ENCODE measurements at regions not wholly inside any gene's neighbourhood (a gene's known extent, or its start where the extent isn't known, plus 50 kb on each side); places are given as distances from the start of the nearest gene placed in this dataset.

DNA sequence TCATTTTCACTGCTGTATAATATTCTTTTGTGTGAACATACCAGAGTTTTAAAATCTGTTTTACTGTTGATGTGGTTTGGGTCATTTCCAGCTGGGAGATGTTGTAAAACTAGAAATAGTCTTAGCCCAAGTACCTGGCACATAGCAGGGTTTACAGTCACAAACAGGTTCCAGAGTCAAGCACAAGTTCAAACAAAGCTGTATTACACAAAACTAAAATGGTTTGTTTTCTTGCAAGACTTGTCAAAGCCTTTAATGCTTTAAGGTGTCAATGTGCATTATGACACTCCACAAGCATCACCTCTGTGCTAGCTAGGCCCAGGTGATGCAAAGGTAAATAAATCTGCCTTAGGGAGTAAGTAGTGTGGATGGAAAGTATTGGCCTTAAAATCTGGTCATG lies 379.1 kb downstream of the MN1 start:
- H3K27me3 ChIP-seq (ENCODE audit: low read depth) = no peaks in the 10 kb centered on the region
- DNase-seq (ENCODE audit: low spot score in 2 of 2) = no peak
- no peaks in the 10 kb centered on the region for H3K36me3 ChIP-seq (replicated peaks)
- peaks cover 4% of the 10 kb centered on the region for H3K4me1 ChIP-seq
- in situ Hi-C loops (cut with MboI; ENCODE audit: low sequenced_read_pairs) = no loop called here
- no peak overlapping the region for H3K4me3 ChIP-seq
- H3K9me3 ChIP-seq = no peaks in the 10 kb centered on the region

DNA sequence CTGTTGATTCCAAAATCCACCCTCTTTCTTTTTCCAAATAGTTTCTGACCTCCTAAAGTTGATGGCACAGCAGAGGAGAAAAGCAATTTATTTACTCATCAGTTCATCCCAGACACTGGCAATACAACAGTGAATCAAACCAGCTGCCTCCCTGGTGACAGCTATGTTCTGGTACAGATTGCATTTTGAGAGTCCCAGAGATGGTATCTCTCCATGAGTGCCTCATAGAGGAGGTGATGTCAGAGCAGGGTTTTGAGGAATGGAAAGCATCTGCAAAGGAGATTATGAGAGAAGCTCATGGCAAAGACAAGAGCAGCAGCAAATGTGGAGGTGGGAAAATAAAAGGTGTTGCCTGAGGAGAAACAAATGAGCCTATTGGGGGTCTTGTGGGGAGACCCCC lies 377.2 kb downstream of the MN1 start:
- in situ Hi-C loops (cut with MboI; ENCODE audit: low sequenced_read_pairs) = no loop called here
- no peak overlapping the region for H3K4me3 ChIP-seq
- no peak for DNase-seq (ENCODE audit: low spot score in 2 of 2)
- no peaks in the 10 kb centered on the region for H3K9me3 ChIP-seq
- no peaks in the 10 kb centered on the region for H3K4me1 ChIP-seq
- H3K27me3 ChIP-seq (ENCODE audit: low read depth) = no peaks in the 10 kb centered on the region
- no peaks in the 10 kb centered on the region for H3K36me3 ChIP-seq (replicated peaks)

DNA sequence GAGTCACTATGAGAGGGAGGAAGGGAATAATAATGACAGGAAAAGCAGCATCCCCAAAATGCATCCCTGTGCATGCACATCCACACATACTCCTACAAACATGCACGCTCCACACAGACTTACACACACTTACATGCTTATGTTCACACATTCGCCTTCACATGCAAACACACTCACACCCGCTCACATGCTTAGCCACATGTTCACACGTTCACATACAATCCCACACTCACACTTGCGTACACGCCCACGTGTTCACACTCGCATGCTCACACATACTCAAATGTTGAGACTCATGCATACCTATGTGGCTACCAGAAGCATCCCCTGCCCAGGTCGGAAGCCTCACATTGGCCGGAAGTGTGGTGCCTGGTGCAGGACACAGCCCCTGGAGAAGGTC lies 372.1 kb downstream of the MN1 start:
- Histone ChIP-seq H3K4me1 (no peaks in the 10 kb centered on the region), H3K9me3 (no peaks in the 10 kb centered on the region; the same call in 1 of the 2 replicates), H3K4me3 (no peak overlapping the region), H3K27me3 (ENCODE audit: low read depth) (no peaks in the 10 kb centered on the region), H3K36me3 (replicated peaks) (no peaks in the 10 kb centered on the region)
- in situ Hi-C loops (cut with MboI; ENCODE audit: low sequenced_read_pairs) = no loop called here
- no peak for DNase-seq (ENCODE audit: low spot score in 2 of 2)

DNA sequence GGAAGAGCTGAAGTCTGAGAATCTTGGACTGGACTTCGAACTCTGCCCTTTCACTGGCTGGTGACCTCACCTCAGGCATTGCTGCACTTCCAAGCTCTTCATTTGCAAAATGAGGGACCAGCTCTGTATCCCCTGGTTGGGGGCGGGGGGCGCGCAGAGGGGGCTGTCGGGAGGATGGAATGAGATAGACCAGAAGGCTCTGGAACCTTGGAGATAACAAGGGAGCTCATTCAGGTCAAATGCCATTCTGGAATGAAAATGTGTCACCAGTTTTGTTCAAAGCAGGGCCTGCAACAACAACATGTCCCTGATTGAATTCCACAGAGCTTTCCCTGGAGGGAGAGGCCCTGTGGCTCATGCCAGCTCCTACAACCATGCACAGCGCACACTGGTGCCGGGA lies 370.5 kb downstream of the MN1 start:
- peaks cover 8% of the 10 kb centered on the region for H3K4me1 ChIP-seq
- no peaks in the 10 kb centered on the region for H3K27me3 ChIP-seq (ENCODE audit: low read depth)
- H3K4me3 ChIP-seq = no peak overlapping the region
- H3K36me3 ChIP-seq (replicated peaks) = no peaks in the 10 kb centered on the region
- no peaks in the 10 kb centered on the region; the same call in 1 of the 2 replicates for H3K9me3 ChIP-seq
- in situ Hi-C loops (cut with MboI; ENCODE audit: low sequenced_read_pairs) = no loop called here
- DNase-seq (ENCODE audit: low spot score in 2 of 2) = no peak

DNA sequence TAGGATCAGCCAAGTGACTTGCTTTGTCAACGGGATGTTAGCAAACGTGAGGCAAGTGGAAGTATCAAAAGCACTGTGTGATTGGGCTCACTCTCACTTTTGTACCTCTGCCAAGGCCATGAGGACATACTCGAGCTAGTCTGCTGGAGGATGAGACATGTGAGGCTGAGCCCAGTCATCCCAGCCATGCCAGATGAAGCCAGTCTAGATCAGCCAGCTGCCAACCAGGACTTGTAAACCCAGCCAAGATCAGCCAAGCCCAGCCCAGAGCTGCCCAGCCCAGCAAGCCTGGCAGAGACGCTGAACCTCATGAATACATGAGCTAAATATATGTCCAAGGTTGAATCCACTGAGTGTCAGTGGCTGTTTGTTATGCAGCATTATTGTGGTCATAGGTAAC lies 369.7 kb downstream of the MN1 start:
- Histone ChIP-seq H3K27me3 (ENCODE audit: low read depth) (no peaks in the 10 kb centered on the region), H3K4me1 (peaks cover 15% of the 10 kb centered on the region), H3K4me3 (no peak overlapping the region), H3K9me3 (no peaks in the 10 kb centered on the region; the same call in 1 of the 2 replicates), H3K36me3 (replicated peaks) (no peaks in the 10 kb centered on the region)
- in situ Hi-C loops (cut with MboI; ENCODE audit: low sequenced_read_pairs) = no loop called here
- DNase-seq (ENCODE audit: low spot score in 2 of 2) = no peak

DNA sequence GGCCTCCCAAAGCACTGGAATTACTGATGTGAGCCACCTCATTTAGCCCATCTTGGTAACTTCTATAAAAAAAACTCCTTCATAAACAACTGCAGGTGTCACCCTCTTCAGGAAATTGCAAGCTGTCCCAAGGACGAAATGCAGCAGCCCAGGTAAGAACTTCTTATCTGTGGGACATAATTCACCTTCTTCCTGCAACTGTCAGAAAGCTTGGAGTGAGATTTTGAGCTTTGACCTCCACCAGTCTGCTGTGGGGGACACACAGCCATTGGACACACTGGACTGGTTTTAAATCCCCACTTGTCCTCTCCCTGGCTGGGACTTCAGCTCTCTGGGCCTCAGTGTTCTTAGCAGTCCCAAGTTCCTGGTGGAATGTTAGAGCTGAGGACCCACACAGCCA lies 368.5 kb downstream of the MN1 start:
- Histone ChIP-seq H3K4me1 (peaks cover 20% of the 10 kb centered on the region), H3K27me3 (ENCODE audit: low read depth) (no peaks in the 10 kb centered on the region), H3K9me3 (no peaks in the 10 kb centered on the region; the same call in 1 of the 2 replicates), H3K4me3 (no peak overlapping the region), H3K36me3 (replicated peaks) (no peaks in the 10 kb centered on the region)
- no peak for DNase-seq (ENCODE audit: low spot score in 2 of 2)
- in situ Hi-C loops (cut with MboI; ENCODE audit: low sequenced_read_pairs) = no loop called here

DNA sequence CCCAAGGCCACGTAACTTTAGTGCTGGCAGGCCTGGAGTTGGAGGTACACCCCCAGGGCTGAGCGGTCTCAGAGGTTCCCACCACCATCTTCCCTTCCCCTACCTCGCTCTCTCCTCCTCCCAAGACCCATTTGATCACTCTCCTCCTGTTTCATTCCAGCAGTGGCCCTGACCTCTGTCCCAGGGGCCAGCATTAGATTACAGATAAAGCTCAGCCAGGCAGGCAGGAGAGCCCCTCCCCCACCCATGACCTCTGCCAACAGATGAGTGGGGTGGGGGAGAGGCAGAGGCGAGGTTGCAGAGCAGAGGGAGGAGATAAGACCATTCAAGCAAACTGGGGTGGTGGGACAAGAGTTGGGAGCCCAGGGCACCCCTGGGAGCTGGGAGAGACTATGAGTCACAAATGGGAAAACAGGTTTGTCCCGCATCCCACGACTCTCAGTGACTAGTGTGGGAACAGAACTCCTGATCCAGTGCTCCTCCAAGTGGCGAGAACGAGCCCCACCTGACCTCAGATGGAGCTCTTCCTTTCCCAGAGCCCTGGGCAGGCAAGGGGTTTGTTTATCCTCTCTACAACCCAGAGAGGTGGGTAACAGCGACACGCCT lies 367.9 kb downstream of the MN1 start:
- peak in 1 of 2 experiments; percentile 14 for DNase-seq (ENCODE audit: low spot score in 2 of 2)
- H3K27me3 ChIP-seq (ENCODE audit: low read depth) = no peaks in the 10 kb centered on the region
- H3K9me3 ChIP-seq = no peaks in the 10 kb centered on the region; the same call in 1 of the 2 replicates
- peaks cover 24% of the 10 kb centered on the region for H3K4me1 ChIP-seq
- H3K36me3 ChIP-seq (replicated peaks) = no peaks in the 10 kb centered on the region
- no peak overlapping the region for H3K4me3 ChIP-seq
- in situ Hi-C loops (cut with MboI; ENCODE audit: low sequenced_read_pairs) = no loop called here

DNA sequence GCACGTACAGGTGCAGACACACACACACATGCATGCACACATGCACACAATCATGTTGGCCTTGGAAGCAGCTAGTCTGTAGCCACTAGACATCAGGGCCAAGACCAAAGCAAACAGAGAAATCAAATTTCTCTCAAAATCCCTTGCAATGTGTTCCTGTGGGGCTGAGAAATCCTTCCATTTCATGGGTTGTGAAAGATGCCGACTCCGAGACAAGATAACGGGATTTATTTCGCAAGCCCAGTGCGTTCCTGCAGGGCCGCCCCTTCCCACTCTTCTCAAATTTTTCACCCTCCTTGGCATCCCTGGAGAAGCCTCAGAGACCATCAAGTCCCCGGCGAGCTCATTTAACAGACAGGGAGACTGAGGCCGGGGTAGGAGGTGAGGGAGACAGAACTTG lies 366.7 kb downstream of the MN1 start:
- no peak for DNase-seq (ENCODE audit: low spot score in 2 of 2)
- in situ Hi-C loops (cut with MboI; ENCODE audit: low sequenced_read_pairs) = no loop called here

DNA sequence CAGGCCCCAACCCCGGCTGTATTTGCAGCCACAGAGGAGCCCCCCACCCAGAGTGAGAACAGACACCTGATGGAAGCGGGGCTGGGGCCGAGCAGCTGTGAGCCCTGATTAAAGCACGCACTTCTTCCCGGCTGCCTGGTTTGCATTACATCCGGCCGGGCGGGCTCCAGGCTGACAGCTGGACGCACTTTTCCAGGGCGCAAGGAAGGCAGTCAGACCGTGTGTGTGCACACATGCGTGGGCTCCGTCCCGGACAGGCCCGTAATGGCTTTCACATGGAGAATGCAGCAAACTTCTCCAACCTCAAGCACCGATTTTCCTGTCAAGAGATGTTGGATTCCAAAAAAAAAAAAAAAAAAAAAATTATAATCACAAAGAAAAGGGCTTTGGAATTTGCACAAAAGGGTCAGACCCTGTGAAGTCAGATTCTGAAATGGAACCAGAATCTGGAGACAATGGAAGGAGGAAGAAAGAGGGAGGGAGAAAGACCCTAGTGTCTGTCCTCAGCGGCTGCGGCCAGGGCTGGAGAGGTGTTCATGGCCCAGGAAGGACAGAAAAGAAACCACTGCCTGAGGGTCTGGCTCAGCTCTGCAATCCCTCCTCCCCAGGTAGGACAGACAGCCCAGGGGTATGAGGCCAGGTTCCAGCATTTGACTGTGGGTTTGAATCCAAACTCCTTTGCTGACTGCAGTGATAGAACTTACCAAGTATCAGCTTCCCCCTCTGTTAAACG lies 365.5 kb downstream of the MN1 start:
- Histone ChIP-seq H3K36me3 (replicated peaks) (no peaks in the 10 kb centered on the region), H3K27me3 (ENCODE audit: low read depth) (no peaks in the 10 kb centered on the region), H3K9me3 (no peaks in the 10 kb centered on the region; the same call in 1 of the 2 replicates), H3K4me1 (peaks cover 28% of the 10 kb centered on the region), H3K4me3 (no peak overlapping the region)
- peak; percentile 49 to 66 for DNase-seq (ENCODE audit: low spot score in 2 of 2)
- in situ Hi-C loops (cut with MboI; ENCODE audit: low sequenced_read_pairs) = no loop called here

More for the DNA sequence above, 366.7 kb downstream of the MN1 start:
- H3K4me3 ChIP-seq = no peak overlapping the region
- no peaks in the 10 kb centered on the region; the same call in 1 of the 2 replicates for H3K9me3 ChIP-seq
- no peaks in the 10 kb centered on the region for H3K27me3 ChIP-seq (ENCODE audit: low read depth)
- H3K36me3 ChIP-seq (replicated peaks) = no peaks in the 10 kb centered on the region
- H3K4me1 ChIP-seq = peaks cover 28% of the 10 kb centered on the region

DNA sequence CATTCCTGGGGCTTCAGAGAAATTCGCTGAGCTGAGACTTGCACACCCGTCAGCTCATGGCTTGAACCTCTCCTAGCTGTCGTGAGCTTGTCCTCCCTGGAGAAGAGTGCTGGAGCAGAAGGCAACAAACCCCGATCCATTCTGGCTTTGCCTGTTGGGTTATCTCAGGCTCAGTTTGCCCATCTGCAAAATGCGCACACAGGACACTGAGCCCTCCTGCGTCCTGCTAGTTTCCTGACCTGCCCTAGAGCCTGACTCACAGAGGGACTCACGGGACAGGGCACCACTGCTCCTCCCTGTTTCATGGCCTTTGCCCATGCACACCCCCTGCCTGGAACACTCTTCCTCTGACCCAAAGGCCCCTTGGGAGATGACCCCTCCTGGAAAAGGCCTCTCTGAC lies 365.0 kb downstream of the MN1 start:
- in situ Hi-C loops (cut with MboI; ENCODE audit: low sequenced_read_pairs) = no loop called here
- H3K4me3 ChIP-seq = no peak overlapping the region
- H3K9me3 ChIP-seq = no peaks in the 10 kb centered on the region; the same call in 1 of the 2 replicates
- H3K4me1 ChIP-seq = peaks cover 28% of the 10 kb centered on the region
- no peak for DNase-seq (ENCODE audit: low spot score in 2 of 2)
- no peaks in the 10 kb centered on the region for H3K36me3 ChIP-seq (replicated peaks)
- H3K27me3 ChIP-seq (ENCODE audit: low read depth) = no peaks in the 10 kb centered on the region

DNA sequence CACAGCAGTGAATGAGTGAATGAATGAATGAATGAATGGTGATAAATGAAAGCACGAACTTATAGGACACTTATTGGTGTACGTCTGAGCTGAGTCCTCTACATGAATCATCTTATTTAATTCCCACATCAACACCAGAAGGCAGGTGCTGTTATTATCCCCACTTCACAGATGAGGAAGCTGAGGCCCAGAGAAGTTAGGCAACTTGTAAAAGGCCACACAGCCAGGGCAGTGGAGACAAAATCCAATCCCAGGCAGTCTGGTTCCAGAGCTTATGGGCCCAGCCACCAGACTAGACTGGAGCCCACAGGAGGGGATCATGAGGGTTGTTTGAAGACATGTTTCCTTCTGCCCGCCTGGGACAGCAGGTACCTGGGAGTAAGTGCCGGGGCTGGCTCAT lies 364.0 kb downstream of the MN1 start:
- in situ Hi-C loops (cut with MboI; ENCODE audit: low sequenced_read_pairs) = no loop called here
- no peaks in the 10 kb centered on the region; the same call in 1 of the 2 replicates for H3K9me3 ChIP-seq

DNA sequence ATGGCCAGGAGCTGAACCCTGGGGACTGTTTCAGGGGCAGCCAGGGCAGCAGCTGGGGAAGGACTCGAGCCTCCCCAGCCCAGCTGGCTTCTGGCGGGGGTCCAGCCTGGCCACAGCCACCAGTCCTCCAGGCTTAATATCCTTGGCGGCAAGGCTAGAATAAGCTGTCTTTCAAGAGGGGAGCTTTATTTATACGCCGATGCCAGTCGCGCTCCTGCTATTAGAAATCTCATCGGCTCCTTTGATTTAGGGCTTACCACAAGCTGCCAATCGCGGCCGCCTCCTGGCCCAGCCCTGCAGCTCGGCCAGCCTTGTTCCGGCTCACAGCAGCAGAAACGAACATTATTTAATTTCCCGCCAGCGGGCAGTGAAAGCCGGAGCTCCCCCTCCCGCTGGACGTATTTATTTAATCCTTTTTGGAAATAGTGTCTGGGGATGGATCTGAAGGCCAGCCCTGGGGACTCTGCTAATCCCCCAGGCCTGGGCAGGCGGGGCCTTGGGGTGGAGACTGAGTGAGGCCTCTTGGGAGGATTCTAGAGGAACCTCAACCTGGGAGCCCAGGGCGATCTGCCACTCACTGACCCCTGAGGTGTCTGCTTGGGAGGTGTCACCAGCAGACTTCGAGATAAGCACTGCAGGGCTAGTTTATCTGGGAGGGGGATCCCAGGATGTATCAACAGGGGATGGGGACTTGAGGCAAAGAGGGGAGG lies 363.1 kb downstream of the MN1 start:
- H3K36me3 ChIP-seq (replicated peaks) = no peaks in the 10 kb centered on the region
- H3K9me3 ChIP-seq = no peaks in the 10 kb centered on the region
- H3K4me3 ChIP-seq = no peak overlapping the region; the same call in 1 of the 2 replicates
- in situ Hi-C loops (cut with MboI; ENCODE audit: low sequenced_read_pairs) = no loop called here
- no peaks in the 10 kb centered on the region for H3K27me3 ChIP-seq (ENCODE audit: low read depth)
- peaks cover 28% of the 10 kb centered on the region for H3K4me1 ChIP-seq
- peak; percentile 88 to 91 for DNase-seq (ENCODE audit: low spot score in 2 of 2)

More for the DNA sequence above, 364.0 kb downstream of the MN1 start:
- Histone ChIP-seq H3K27me3 (ENCODE audit: low read depth) (no peaks in the 10 kb centered on the region), H3K36me3 (replicated peaks) (no peaks in the 10 kb centered on the region), H3K4me1 (peaks cover 28% of the 10 kb centered on the region), H3K4me3 (no peak overlapping the region)
- DNase-seq (ENCODE audit: low spot score in 2 of 2) = no peak

DNA sequence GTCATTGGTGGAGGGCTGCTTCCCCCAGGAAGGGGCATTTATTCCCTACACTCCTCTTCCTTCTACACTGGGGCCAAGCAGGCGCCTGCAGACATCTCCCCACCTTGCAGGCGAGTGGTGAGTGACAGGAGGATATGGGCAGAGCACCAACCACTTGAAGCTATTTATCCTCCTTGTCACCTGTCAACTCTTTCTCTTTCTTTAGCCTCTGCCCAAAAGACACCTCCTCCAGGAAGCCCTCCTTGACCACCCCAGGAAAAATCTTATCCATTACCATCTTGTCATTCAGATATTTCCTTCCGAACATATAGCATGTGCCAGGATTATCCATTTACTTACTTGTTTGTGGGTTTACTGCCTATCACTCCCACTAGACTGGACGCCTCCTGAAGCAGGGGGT lies 362.4 kb downstream of the MN1 start:
- peaks cover 28% of the 10 kb centered on the region for H3K4me1 ChIP-seq
- no peaks in the 10 kb centered on the region for H3K9me3 ChIP-seq
- DNase-seq (ENCODE audit: low spot score in 2 of 2) = no peak
- H3K36me3 ChIP-seq (replicated peaks) = no peaks in the 10 kb centered on the region
- in situ Hi-C loops (cut with MboI; ENCODE audit: low sequenced_read_pairs) = no loop called here
- H3K27me3 ChIP-seq (ENCODE audit: low read depth) = no peaks in the 10 kb centered on the region
- H3K4me3 ChIP-seq = no peak overlapping the region

DNA sequence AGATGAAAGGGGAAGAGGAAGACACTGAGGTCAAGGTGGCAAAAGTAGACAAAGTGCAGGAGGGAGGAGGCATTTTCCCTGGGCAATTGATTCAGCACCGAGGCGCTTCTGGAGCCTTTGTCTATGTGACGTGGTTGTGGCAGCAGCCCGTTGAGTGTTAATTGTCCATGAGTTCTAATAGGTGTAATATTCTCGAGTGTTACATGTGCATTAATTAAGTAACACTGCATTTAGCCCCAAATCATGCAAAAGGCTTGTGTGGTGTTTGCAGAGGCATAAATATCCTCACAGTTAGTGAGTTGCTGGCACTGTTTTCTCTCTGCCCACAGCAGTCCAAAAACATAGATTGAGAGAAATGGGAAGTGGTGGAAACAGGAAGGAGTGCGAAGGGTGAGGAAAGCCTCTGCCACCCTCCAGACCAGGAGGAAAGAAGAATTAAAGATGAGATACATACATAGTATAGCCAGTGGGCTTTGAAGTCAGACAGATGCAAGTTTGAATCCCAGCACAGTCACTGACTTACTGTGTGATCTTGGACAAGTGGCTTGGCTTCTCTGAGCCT lies 361.2 kb downstream of the MN1 start:
- Histone ChIP-seq H3K4me3 (no peak overlapping the region), H3K27me3 (ENCODE audit: low read depth) (no peaks in the 10 kb centered on the region), H3K36me3 (replicated peaks) (no peaks in the 10 kb centered on the region), H3K4me1 (peaks cover 26% of the 10 kb centered on the region), H3K9me3 (no peaks in the 10 kb centered on the region)
- no peak for DNase-seq (ENCODE audit: low spot score in 2 of 2)
- in situ Hi-C loops (cut with MboI; ENCODE audit: low sequenced_read_pairs) = no loop called here
